ENCODE measurements at regions not wholly inside any gene's neighbourhood (a gene's known extent, or its start where the extent isn't known, plus 50 kb on each side); places are given as distances from the start of the nearest gene placed in this dataset.

DNA sequence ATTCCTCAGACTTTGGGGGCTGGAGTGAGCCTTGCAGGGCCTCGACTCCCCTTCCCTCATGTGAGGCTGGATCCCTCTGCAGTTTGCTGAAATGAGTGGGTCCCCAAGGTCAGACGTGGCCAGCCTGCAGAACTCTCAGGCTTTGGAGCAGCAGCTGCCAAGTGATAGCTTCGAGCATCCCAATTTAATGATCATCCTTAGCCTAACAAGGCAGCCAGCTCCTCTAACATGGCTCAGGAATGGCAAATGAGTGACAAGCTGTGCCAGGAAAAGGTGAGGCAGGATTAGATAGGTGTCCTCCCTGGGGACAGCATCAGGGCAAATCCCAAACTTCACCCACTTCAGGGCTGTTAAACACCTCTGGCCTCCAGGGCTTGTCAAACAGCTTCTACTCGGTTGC lies 130.7 kb upstream of the PWP1 start:
- no peaks in the 10 kb centered on the region for H3K27me3 ChIP-seq (ENCODE audit: control insufficient read depth, insufficient read depth, low read length)
- no peak overlapping the region for H3K27ac ChIP-seq
- peaks cover 11% of the 10 kb centered on the region for H3K79me2 ChIP-seq
- H2AFZ ChIP-seq, result no peak overlapping the region
- no peaks in the 10 kb centered on the region for H3K9me3 ChIP-seq (ENCODE audit: control insufficient read depth, low read length)
- H3K4me2 ChIP-seq (ENCODE audit: low read length), result no peak overlapping the region
- peaks cover 6% of the 10 kb centered on the region for H3K4me1 ChIP-seq
- H3K9ac ChIP-seq, result no peak overlapping the region
- H3K36me3 ChIP-seq (ENCODE audit: control insufficient read depth, insufficient read depth, low read length), result no peaks in the 10 kb centered on the region
- no peak overlapping the region for H3K4me3 ChIP-seq (ENCODE audit: low read depth, low read length)
- TF ChIP-seq, protein P1, sequence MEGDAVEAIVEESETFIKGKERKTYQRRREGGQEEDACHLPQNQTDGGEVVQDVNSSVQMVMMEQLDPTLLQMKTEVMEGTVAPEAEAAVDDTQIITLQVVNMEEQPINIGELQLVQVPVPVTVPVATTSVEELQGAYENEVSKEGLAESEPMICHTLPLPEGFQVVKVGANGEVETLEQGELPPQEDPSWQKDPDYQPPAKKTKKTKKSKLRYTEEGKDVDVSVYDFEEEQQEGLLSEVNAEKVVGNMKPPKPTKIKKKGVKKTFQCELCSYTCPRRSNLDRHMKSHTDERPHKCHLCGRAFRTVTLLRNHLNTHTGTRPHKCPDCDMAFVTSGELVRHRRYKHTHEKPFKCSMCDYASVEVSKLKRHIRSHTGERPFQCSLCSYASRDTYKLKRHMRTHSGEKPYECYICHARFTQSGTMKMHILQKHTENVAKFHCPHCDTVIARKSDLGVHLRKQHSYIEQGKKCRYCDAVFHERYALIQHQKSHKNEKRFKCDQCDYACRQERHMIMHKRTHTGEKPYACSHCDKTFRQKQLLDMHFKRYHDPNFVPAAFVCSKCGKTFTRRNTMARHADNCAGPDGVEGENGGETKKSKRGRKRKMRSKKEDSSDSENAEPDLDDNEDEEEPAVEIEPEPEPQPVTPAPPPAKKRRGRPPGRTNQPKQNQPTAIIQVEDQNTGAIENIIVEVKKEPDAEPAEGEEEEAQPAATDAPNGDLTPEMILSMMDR (IDR thresholded peaks at IDR 0.05), result no peak

DNA sequence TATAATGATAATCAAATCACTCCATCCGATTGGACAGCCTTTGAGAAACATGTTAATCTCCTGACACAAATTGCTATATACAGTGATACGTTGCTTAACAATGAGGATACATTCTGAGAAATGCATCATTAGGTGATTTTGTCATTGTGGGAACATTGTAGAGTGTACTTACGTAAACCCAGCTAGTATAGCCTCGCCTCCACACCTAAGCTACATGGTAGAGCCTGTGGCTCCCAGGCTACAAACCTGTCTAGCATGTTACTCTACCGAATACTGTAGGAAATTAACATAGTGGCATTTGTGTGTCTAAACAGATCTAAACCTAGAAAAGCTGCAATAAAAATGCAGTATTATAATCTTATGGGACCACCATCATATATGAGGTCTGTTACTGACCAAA lies 128.6 kb upstream of the PWP1 start:
- TF ChIP-seq, protein P1 (IDR thresholded peaks at IDR 0.05), result no peak
- Histone ChIP-seq H2AFZ (no peak overlapping the region), H3K9me3 (ENCODE audit: control insufficient read depth, low read length) (no peaks in the 10 kb centered on the region)

DNA sequence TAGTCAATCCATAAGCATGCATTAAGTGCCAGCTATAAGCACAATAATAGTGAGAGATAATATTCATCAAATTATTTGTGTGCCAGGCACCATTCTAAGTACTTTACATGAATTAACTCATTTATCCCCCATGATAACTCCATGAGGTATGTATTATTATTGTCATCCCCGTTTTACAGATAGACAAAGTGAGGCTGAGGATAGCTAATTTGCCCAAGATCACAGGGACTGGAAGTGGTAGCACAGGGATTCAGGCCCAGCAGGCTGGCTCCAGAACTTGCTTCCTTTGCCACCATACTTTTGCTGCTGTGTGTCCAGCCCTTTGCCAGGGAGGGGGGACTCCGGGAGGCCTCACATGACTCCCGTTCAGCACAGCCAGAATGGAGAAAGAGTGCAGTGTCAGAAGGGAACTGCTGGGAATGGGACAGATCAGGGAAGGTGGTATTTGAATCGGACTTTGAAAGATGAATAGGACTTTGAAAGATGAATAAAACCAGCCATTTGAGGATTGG lies 128.0 kb upstream of the PWP1 start:
- Histone ChIP-seq H3K4me1 (no peaks in the 10 kb centered on the region), H3K27me3 (ENCODE audit: control insufficient read depth, insufficient read depth, low read length) (no peaks in the 10 kb centered on the region), H2AFZ (no peak overlapping the region), H3K79me2 (peaks cover 23% of the 10 kb centered on the region), H3K27ac (no peak overlapping the region), H3K9ac (no peak overlapping the region), H3K4me3 (ENCODE audit: low read depth, low read length) (no peak overlapping the region), H3K4me2 (ENCODE audit: low read length) (no peak overlapping the region), H3K36me3 (ENCODE audit: control insufficient read depth, insufficient read depth, low read length) (no peaks in the 10 kb centered on the region), H3K9me3 (ENCODE audit: control insufficient read depth, low read length) (no peaks in the 10 kb centered on the region)
- TF ChIP-seq, protein P1 (IDR thresholded peaks at IDR 0.05), result no peak

More for the DNA sequence above, 128.6 kb upstream of the PWP1 start:
- Histone ChIP-seq H3K4me2 (ENCODE audit: low read length) (no peak overlapping the region), H3K79me2 (peaks cover 18% of the 10 kb centered on the region), H3K27me3 (ENCODE audit: control insufficient read depth, insufficient read depth, low read length) (no peaks in the 10 kb centered on the region), H3K4me3 (ENCODE audit: low read depth, low read length) (no peak overlapping the region), H3K36me3 (ENCODE audit: control insufficient read depth, insufficient read depth, low read length) (no peaks in the 10 kb centered on the region), H3K27ac (no peak overlapping the region), H3K9ac (no peak overlapping the region), H3K4me1 (no peaks in the 10 kb centered on the region)

DNA sequence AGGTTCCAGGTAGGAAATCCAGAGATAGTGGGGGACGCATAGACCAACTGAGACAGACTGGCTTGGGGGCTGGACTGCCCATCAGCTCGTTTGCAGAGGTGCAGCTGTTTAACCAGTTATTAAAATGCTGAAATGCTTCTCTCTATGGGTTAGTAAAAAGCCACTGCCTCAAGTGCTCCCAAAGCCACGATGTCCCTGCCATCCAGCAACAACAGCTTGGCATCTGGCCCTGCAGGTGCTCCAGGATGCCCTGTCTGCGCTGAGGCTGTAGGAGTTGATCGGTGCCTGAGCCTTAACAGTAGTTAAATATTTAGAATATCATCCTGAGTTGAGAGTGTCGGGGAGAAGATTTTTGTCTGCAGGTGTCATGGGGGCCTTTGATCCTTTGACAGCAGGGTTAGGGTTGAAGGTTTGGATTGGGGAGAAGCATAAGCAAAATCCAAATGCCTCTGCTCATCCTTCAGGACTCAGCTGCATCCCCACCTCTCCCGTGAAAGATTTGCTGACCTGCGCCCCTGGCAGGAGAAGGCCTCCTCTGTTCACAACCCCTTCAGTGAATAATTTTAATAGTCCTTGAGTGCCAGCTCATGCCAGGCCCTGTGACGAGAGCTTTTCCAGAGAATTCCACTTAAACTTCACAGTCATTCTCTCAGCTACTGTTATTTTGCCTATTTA lies 127.3 kb upstream of the PWP1 start:
- H3K4me2 ChIP-seq (ENCODE audit: low read length), result no peak overlapping the region
- H2AFZ ChIP-seq, result no peak overlapping the region
- no peaks in the 10 kb centered on the region for H3K36me3 ChIP-seq (ENCODE audit: control insufficient read depth, insufficient read depth, low read length)
- TF ChIP-seq, protein P1 (IDR thresholded peaks at IDR 0.05), result no peak
- peaks cover 29% of the 10 kb centered on the region for H3K79me2 ChIP-seq
- H3K27me3 ChIP-seq (ENCODE audit: control insufficient read depth, insufficient read depth, low read length), result no peaks in the 10 kb centered on the region
- no peaks in the 10 kb centered on the region for H3K4me1 ChIP-seq
- no peak overlapping the region for H3K4me3 ChIP-seq (ENCODE audit: low read depth, low read length)
- H3K9me3 ChIP-seq (ENCODE audit: control insufficient read depth, low read length), result no peaks in the 10 kb centered on the region
- H3K27ac ChIP-seq, result no peak overlapping the region
- H3K9ac ChIP-seq, result no peak overlapping the region
